Fibroblast of skin of right biceps (primary cell): ENCODE measurements at regions not wholly inside any gene's neighbourhood (a gene's known extent, or its start where the extent isn't known, plus 50 kb on each side); places are given as distances from the start of the nearest gene placed in this dataset.
"Not testable (repeated sequence)": the region's sequence is repeated elsewhere in the genome, so short reads cannot be mapped to it uniquely, and the experiment has no call there.

Source experiments
- DNase-seq: peaks from one replicate; pipeline ENCODE4 v3.0.0-alpha.2; 2013

- DNase-seq = peak; percentile 58
These were observed 136.7 kb downstream of the CAVIN4 start for GRCh38 chr9:100714372-100715099.

GRCh38 chr9:100715100-100715380 lies 137.2 kb downstream of the CAVIN4 start:
- no peak for DNase-seq

- DNase-seq = no peak
These were observed 140.8 kb downstream of the CAVIN4 start for GRCh38 chr9:100718717-100719116.

- DNase-seq = peak; percentile 7
These were observed 143.0 kb downstream of the CAVIN4 start for GRCh38 chr9:100720922-100721321.

GRCh38 chr9:100724886-100725285 lies 147.0 kb downstream of the CAVIN4 start:
- DNase-seq = no peak

- no peak for DNase-seq
These were observed 147.5 kb downstream of the CAVIN4 start for GRCh38 chr9:100725371-100725770.

- no peak for DNase-seq
These were observed 151.5 kb downstream of the CAVIN4 start for GRCh38 chr9:100729336-100729895.

- no peak for DNase-seq
These were observed 152.2 kb downstream of the CAVIN4 start for GRCh38 chr9:100730086-100730485.

- DNase-seq = no peak
These were observed 153.2 kb downstream of the CAVIN4 start for GRCh38 chr9:100731038-100731556.

GRCh38 chr9:100731557-100731956 lies 153.7 kb downstream of the CAVIN4 start:
- DNase-seq = no peak

GRCh38 chr9:100739208-100739607 lies 161.3 kb downstream of the CAVIN4 start:
- no peak for DNase-seq

- DNase-seq = no peak
These were observed 161.8 kb downstream of the CAVIN4 start for GRCh38 chr9:100739666-100740065.

- DNase-seq = not testable (repeated sequence)
These were observed 171.1 kb downstream of the CAVIN4 start for GRCh38 chr9:100748930-100749329.

- DNase-seq = no peak
These were observed 178.3 kb downstream of the CAVIN4 start for GRCh38 chr9:100756217-100756616.

- no peak for DNase-seq
These were observed 181.3 kb downstream of the CAVIN4 start for GRCh38 chr9:100759215-100759614.

- DNase-seq = no peak
These were observed 183.5 kb downstream of the CAVIN4 start for GRCh38 chr9:100761276-100761802.

- no peak for DNase-seq
These were observed 196.4 kb downstream of the CAVIN4 start for GRCh38 chr9:100774326-100774725.

GRCh38 chr9:100774962-100775361 lies 197.1 kb downstream of the CAVIN4 start:
- no peak for DNase-seq

GRCh38 chr9:100775912-100776311 lies 198.0 kb downstream of the CAVIN4 start:
- no peak for DNase-seq

GRCh38 chr9:100784755-100785154 lies 206.9 kb downstream of the CAVIN4 start:
- DNase-seq = no peak

GRCh38 chr9:100785946-100786345 lies 208.1 kb downstream of the CAVIN4 start:
- no peak for DNase-seq

- DNase-seq = no peak
These were observed 216.9 kb downstream of the CAVIN4 start for GRCh38 chr9:100794738-100795269.

- no peak for DNase-seq
These were observed 224.6 kb upstream of the PLPPR1 start for GRCh38 chr9:100803956-100804355.

- no peak for DNase-seq
These were observed 216.9 kb upstream of the PLPPR1 start for GRCh38 chr9:100811643-100812042.
